ENCODE measurements at regions not wholly inside any gene's neighbourhood (a gene's known extent, or its start where the extent isn't known, plus 50 kb on each side); places are given as distances from the start of the nearest gene placed in this dataset.

DNA sequence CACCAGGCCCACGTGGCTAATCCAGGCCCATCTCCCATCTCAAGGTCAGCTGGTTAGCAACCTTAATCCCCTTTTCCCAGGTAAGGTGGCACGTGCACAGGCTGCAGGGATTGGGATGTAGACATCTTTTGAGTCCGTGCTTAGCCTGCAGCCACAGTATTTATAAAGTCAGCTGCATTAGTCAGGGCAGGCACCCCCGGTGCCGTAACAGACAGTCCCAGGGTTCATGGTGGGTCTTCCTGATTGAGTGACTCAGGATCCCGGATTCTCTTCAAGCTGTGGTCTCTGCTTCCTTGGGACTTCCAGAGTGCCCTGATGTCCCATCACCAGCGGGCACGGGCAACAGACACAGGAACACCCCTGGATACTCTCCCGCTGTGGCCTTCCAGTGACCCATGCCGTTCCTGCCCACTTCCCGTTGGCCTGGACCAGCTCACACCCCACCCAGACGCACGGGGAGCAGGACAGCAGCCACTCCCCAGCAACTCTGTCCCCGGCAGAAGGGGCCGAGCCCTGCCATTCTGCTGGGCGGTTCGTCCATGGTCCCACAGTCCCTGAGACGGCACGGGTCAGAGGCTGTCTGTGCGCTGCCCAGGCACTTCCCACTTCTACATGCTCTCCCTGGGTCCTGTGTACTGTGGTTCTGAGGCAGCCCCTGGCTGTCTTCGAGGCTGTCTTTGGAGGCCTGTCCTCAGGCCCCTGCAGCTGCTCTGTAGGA is 248.6 kb upstream of the GSE1 start:
- DNase-seq: no peak

DNA sequence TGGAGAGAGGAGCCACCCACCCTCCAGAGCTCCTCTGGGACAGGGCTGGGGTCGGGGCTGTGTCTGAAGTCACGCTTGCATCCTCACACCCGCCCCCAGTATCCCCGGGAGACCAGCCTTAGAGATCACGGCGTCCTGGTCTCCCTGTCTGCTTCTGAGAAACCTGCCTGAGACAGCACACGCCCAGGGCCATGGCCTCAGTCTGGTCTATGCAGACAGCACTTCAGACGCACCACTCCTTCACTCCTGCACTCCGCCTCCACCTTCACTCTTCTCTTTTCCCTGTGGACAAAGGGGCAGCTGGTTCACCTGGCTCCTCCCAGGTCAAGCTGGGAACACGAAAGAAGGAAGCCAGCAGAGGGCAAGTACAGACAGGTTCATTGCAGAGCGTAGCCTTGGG is 248.0 kb upstream of the GSE1 start:
- DNase-seq: no peak

DNA sequence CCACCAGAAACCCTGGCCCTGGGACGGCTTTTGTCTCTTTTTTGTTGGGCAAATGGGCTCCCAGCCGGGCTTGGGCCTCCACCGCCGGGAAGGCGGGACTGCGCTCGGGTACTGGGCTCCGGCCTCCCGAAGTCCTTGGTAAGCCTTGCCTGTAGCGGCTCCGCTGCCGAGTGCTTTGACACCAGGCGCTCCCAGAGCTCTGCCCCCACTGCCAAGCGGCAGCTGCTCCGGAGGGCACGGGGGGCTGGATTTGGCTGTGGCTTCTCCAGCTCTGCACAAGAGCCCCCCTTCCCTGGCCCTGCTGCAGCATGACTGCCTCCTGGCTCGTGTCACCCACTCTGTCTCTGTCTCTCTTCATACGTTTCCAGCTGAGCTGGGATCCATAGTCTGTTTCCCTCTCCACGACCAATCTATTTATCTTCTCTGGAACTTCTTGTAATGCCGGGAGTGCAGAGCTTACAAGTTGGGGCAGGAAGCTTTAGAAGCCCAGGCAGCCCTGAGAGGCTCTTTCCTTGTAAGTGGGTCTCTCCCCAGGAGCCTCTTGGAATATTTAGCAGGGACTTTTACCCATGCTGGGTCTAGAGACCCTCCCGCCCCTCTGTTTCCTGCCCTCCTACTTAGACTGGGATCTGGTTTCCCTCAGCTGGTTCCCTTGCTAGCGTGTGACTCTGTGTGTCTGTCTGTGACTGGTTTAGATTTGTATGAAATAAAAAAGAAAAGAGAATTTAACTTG is 246.9 kb upstream of the GSE1 start:
- no peak for DNase-seq

DNA sequence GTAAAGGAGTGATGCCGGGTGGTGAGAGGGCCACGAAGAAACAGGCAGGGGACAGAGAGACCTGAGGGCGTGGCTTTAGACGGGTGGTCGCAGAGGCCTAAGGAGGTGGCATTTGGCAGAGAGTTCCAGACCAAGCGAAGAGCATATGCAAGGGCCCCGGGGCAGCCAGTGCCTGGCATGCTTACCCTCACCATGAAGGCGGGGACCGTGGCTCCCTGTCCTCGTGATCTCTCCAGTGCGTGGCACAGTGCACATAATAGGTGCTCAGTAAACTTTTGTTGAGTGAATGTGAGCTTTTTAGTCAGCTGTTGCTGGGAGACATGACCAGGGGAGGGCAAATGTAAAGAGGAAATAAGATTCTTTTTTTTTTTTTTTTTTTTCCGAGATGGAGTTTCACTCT is 245.6 kb upstream of the GSE1 start:
- no peak for DNase-seq

DNA sequence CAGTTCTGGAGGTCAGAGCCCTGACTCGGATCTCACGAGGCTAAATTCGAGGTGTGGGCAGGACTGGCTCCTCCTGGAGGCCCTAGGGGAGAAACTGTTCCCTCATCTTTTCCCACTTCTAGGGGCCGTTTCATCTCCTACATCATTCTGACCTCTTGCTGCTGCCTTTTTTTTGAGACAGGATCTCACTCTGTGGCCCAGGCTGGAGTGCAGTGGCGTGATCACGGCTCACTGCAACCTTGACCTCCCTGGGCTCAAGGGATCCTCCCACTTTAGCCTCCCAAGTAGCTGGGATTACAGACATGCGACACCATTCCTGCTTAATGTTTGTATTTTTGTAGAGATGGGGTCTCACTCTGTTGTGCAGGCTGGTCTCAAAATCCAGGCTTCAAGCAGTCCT is 244.1 kb upstream of the GSE1 start:
- DNase-seq: no peak

DNA sequence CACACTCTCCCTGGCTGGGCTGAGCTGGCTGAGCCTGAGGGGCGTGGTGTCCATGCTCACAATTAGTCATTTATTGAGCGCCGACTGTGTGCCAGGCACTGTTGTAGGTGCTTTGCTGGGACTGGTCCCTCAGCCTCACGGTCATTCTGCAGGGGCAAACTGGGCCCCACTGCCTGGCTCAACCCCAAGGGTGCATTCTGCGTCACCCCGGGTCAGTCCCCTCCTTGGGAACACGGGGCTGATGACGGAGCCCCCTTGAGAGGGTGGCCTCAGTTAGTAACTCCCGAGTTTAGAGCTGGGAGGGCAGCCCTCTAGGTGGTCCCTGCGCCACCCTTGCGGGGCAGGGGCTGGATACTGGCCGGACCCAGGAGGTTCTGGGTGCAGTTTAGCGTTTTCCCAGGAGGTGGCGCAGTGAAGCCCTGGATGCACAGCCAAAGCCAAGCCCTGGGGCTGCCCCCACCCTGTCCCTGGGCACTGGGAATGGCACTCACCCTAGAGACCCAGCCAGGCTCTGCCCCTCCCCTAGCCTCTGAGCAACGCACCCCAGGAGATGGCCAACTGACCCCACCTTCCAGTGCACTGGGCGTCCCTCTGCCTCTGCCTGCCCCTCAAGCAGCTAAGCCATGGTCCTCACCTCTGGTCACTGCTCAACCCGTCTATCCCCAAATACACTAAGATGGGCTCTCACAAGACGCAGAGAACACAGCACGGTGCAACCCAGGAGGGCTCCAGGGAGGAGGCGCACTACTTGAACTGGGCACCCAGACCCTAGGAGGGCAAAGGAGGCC is 243.2 kb upstream of the GSE1 start:
- peak; percentile 15 to 42 for DNase-seq

DNA sequence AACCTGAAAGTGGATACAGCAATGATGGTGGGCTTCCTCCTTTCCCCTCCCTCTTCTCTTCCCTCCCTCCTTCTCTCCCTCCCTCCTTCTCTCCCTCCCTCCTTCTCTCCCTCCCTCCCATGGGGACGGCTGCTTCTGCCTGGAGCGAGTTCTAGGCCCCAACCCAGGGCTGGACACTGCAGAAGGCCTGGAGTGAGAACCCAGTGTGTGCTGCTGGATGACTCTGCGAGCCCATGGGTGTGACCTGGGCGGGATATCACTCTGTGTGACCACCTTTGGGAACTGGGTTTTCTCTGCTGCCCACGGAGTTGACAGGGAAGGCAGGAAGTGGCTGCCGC is 242.6 kb upstream of the GSE1 start:
- no peak for DNase-seq

DNA sequence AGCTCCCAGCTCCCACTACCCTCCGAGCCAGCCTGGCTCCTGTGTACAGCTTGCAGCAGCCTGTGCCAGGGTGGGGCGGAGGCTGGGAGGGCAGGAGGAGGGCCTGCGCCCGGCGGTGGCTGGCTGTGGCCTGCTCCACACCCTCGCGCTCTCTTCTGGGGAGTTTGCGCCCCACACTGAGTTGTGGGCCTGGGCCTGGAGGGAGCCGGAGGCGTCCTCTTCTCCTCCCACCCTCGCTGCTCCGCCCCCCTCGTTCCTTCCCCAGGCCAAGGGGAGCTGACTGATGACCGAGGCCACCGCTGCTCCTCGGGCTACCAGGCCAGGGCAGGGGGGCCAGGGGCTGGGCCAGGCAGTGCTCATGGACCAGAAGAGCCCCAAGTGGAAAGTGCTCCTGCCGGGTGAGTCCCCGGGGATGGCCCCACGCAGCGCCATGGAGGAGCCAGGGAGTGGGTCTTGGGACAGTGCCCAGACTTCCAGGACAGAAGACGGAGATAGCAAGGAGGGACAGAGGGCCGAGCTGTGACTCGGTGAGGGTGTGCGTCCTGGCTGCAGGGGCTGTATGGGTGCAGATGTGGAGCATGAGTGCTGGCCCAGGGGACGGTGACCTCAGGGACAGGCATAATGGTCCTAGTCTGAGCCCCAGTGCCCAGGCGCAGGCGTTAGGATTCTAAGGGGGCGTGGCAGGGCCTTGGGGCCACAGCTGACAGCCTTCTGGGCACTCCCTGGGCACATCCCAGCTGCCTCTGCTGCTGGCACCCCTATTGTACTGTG is 242.1 kb upstream of the GSE1 start:
- no peak for DNase-seq

DNA sequence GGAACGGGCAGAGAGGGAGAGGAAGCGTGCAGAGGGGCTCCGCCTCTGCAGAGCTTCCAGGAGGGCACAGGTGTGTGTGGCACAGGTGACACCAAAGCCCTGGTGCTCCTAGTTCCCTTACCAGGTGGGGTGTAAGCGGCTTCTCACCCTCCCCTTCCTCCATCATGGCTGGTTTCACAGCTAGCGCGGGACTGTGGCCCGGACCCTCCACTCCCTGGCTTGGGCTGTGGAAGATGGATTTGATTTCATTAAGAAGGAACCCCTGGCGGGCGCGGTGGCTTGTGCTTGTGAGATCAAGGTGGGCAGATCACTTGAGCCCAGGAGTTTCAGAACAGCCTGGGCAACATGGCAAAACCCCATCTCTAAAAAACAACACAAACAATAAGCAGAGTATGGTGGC is 241.2 kb upstream of the GSE1 start:
- DNase-seq: no peak

DNA sequence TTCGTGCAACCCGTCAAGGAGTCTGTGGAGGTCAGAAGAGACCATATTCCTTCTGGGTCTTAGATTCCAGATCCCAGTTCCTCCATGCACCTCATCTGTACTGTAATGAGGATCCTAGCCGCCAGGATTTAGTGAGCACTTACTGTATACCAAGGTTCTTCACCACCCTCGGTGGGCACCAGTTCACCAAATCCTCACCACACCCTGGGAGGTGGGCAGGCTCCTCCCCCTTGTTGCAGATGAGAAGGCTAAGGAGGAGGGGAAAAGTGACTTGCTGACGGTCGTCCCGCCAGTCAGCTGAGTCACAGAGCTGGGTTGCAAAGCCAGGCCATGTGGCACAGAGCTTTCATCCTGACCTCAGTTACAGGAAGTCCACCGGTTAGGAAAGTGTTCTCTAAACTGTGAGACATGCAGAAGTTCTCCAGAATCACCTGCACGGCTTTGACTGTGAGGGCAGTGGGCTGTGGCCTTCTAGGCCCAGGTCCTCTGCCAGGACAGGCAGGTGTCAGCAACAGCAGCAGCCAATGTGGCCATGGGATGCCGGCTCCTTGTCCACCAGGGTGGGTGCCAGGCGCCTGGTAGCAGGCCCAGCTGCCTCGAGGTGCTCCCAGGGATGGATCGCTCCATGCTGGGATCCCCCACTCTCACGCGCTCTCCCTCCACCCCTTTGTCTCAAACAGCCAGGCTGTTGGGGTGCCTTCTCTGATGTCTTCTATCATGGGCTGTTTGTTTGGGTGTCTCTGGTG is 240.3 kb upstream of the GSE1 start:
- no peak for DNase-seq

DNA sequence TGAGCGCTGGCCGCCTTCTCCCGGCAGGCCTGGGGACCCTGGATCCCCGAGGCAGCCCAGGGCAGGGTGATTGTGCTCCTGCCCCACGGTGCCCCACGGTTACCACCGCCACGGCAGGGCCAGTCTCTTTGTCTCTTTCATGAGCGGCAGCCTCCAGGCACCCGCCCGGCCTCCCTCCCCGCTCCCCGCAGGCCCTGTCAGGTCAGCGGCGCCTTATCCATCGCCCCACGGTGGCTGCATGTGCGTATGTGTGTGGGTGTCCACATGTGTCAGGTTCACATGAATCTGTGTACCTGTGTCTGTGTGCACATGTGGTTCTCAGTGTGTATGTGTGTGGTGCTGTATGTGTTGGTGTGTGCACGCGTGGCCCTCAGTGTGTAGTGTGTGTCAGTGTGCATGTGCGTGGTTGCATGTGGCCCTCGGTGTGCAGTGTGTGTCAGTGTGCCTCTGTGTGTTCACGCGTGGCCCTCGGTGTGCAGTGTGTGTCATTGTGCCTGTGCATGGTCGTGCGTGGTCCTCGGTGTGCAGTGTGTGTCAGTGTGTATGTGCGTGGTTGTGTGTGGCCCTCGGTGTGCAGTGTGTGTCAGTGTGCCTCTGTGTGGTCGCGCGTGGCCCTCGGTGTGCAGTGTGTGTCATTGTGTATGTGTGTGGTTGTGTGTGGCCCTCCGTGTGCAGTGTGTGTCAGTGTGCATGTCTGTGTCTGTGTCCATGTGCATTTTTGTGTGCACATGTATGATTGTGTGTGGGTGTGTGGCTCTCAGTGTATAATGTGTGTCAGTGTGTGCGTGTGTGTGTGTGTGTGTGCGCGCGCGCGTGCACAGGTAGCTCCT is 239.2 kb upstream of the GSE1 start:
- no peak for DNase-seq

DNA sequence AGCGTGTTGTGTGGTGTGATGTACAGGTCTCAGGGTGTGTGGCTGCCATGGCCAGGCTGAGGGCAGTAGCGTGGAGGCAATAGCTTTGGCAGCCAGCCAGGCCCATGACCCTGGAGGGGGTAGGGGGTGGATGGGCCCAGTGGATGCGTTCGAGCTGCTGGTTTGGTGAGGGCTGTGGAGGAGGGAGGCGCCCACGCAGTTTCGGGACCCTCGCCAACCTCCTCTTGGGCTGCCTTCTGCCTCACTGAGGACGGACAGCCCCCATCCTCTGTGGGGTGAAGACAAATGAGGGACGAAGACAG is 238.6 kb upstream of the GSE1 start:
- no peak for DNase-seq

DNA sequence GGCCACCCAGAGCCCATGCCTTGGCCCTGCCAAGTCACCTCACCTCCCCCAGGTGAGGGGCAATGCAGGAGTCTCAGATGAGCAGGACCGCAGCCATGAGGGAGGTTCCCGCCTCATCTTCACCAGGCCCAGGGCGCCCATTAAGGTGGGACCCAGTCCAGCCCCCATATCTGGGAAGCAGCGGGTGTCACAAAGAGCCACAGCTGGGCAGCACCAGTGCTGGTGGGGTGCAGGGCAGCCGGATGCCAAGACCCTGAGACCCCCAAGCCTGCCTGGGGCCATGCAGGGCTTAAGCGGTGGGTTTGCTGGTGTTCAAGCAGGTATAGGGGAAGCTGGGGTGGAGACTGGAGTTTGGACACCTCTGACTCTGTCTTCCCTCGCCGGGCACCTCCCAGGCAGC is 237.8 kb upstream of the GSE1 start:
- no peak for DNase-seq

DNA sequence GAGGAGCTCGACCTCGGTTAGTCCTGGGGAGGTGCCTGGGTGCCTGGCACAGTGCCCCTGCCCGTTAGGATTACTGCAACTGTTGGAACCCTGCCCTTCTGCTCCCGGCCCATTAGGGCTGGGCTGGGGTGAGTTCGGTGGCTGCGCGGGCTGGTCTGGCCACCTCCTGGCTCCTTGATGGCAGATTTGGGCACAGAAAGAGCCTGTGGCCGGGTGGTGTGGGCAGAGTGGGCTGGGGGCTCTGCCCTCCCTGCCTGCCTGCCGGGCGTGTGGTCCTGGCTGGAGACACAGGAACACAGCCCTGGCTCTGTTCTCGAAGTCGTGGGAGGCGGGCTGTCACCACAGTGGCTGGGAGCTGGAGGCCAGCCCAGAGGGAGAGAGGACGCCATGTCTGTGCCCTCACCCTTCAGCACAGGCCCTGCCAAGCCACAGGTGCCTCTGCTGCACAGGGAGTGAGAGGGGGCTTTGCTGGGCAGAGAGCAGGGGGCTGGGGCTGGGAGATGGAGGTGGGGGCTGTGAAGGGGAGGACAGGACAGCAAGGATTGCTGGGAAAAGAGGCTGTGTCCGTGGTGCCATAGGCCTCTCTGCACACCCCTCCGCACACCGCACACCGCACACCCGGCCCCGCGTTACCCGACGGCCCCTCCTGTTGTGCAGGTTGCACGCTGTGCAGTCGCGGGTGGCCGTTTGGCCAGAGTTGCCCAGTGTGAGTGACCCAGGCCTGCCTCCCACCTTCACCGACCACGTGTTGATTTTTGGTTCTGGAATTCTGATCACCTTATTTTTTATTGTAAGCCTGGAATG is 236.6 kb upstream of the GSE1 start:
- DNase-seq: no peak

DNA sequence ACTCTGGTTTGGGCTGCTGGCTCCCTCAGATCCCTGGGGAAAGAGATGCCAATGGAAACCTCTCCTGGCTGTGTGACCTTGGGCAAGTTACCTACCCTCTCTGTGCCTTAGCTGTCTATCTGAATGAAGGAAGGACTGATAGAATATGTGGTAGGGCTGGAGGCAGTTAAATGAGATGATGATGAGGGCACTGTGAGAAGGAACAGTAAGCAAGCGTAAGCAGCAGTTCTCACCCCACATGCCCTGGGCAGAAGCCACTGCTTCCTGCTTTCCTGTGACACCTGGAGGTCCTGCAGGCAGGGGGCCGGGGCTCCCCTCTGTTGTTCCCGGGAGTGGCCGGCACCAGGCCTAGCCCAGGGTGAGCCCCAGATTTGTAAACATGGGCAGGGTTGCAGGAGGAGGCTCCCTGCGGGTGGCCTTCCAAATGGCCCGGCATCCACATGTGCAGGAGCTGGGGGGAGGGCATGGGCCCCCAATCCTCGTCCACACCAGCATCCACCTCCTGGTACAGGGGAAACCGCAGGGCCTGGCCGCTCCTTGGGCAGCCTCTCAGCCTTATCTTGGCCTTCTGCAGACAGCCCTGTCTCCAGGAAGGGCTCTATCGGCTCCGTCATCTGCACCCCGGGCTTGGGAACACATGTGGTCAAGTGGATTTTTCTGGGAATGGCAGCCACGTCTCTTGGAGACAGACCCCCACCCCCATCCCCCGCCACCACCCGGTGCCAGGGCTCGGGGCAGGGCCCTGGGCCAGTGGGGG is 235.6 kb upstream of the GSE1 start:
- no peak for DNase-seq

DNA sequence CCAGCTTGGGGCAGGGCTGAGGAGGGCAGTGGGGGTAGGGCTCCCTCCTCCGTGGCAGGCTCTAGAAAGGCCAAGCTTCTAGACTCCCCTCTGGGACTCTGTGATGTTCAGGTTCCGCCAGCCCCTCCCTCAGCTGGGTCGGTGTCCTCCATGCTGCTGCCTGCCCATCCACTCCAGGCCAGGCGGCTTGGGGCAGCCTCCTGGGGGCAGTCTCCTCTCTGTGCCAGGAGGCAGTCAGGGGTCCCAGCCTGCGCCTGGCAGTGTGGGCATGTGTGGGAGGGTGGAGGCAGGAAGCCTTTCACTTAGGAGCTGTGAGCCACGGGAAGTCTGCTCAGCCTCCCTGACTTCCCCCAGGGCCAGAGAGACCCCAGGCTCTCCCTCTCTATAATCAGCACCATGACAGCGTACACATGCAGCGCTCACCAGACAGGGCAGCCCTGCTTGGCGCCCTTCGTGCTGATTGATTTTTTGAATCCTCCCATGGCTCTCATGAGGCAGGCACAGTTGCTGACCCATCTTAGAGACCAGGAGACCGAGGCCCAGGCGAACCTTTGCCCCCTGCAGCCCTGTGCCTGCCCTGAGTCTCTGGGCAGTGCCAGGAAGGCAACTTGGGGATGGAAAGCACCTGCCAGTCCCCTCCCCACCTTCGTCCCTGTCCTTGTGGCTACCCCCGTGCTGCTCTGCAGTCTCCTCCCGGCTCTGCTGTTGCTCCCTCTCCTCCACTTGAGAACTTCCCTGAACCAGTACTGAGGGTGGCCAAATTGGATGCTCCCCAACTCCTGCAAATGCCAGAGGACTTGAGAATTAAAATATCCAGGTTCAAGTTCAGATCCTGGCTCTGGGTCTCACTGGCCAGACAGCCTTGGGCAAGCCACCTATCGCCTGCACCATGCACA is 234.7 kb upstream of the GSE1 start:
- DNase-seq: no peak

DNA sequence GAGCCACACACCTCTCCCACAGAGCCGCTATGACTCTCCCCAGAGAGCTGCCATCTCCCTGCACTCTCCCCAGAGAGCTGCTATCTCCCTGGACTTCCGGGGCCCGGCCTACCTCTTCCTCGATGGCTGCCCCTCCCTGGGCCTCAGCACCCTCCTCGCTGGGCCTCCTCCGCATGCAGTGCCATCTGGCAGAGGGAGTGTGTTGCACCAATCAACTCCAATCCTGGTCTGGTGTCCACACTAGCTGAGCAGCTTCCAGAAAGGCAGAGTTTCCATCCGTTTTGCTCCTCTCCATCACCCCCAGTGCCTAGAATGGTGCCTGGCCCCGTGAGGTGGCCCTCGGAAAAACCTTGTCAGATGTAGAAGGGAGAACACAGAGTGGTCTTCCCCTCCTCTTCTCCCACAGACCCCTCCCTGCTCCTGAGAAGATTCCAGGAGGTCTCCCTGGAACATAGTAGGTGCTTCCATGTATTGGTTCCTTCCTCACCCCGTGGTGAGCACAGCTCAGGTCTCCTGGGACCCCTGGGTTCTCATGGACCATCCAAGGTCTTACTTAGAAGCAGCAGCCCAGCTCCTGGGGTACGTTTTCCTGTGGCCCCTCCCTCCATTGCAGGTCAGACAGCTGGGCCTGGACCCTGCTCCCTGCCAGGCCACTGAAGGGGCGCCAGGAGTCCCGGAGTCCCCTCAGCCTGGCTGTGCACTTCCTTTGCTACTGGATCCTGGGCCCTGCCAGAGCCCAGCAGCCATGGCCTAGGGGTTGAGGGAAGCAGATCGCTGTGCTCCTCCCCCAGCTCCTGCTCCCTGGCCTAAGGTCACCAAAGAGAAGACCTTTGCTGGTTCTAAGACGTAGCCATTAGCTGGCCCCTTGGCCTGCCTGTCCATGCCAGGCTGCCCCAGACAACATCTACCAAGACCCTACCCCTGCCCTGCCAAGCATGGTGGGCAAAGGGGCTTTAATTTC is 233.8 kb upstream of the GSE1 start:
- DNase-seq: no peak

DNA sequence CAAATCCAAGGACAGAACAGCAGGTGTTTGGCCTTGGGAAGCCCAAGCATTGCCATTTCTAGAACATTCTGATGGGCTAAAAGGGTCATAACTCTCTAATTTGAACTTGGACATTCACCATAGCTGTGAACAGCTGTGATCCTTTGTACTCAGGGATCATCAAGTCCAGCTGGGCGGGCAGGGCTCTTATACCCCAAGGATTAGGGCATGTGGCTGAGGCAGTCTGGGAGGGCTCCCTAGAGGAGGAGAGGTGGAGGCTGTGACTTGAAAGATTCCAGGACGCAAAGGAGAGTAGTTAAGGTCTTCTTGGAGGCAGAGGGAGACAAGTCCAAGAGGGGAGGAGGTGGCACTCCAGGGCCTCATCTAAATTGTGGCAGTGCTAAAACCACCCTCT is 233.1 kb upstream of the GSE1 start:
- DNase-seq: no peak

Measured in activated CD4-positive, alpha-beta T cell treated with anti-CD3 and anti-CD28 coated beads for 4 hours (primary cell).